IMR-90 (cell line): ENCODE measurements at regions not wholly inside any gene's neighbourhood (a gene's known extent, or its start where the extent isn't known, plus 50 kb on each side); places are given as distances from the start of the nearest gene placed in this dataset.

Experiments
- POLR2A ChIP-seq: IDR thresholded peaks from 2 replicates; pipeline ENCODE4 v1.6.1; 2012; ENCODE audit warnings: mild to moderate bottlenecking, low read depth, low read length
- TF ChIP-seq, protein P1 (sequence below): conservative IDR thresholded peaks from 2 replicates; pipeline ENCODE4 v1.5.1; 2012; ENCODE audit warnings: mild to moderate bottlenecking, low read depth, low read length, improper control_type of control experiment

DNA sequence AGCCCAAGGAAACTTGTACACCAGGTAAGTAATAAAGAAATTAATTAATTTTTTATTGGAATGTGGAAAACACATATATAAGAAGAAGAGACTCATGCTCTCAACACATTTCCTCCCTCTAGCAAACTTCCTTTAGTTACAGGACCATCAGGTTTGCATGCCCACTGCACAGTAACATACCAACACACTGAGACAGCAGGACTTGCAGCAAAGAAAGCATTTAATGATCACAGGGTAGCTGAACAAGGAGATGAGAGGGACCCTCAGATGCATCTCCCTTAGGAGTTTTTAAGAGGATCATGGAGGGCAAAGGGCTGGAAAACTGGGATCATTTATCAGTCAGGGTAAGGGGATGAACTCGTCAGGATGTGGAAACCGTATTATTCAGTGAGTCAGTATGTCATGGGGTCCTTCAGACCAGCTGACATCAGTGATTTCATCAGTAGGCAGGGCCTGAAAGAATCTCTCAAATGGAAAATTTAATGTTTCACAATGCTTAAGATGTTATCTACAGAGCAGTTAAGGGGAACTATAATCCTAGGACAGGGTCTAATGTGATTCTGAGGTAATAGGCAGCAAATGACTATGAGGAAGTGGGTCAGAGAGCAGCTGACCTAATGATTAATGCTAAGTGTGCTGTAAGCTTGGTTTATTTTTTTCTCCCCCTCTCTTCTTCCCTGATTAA, 193.8 kb upstream of the RND3 start:
- TF ChIP-seq POLR2A = no peak
- TF ChIP-seq, protein P1, sequence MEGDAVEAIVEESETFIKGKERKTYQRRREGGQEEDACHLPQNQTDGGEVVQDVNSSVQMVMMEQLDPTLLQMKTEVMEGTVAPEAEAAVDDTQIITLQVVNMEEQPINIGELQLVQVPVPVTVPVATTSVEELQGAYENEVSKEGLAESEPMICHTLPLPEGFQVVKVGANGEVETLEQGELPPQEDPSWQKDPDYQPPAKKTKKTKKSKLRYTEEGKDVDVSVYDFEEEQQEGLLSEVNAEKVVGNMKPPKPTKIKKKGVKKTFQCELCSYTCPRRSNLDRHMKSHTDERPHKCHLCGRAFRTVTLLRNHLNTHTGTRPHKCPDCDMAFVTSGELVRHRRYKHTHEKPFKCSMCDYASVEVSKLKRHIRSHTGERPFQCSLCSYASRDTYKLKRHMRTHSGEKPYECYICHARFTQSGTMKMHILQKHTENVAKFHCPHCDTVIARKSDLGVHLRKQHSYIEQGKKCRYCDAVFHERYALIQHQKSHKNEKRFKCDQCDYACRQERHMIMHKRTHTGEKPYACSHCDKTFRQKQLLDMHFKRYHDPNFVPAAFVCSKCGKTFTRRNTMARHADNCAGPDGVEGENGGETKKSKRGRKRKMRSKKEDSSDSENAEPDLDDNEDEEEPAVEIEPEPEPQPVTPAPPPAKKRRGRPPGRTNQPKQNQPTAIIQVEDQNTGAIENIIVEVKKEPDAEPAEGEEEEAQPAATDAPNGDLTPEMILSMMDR = no peak
